ENCODE measurements at regions not wholly inside any gene's neighbourhood (a gene's known extent, or its start where the extent isn't known, plus 50 kb on each side); places are given as distances from the start of the nearest gene placed in this dataset.
A peak's percentile ranks its signal among the peaks of the same experiment; 100 is the strongest.

GRCh38 chr16:61263400-61263799 is 772.8 kb downstream of the CDH8 start:
- TF ChIP-seq STAT1 (IDR thresholded peaks at IDR 0.05; ENCODE audit: unreplicated experiment) (no peak), CREB1 (CRISPR knock-in tag; IDR thresholded peaks at IDR 0.05; ENCODE audit: low read depth) (no peak), ZNF462 (CRISPR knock-in tag; IDR thresholded peaks at IDR 0.05) (0 out of 2 replicates have a peak, but pooled peaks have one; percentile 6), ETS1 (IDR thresholded peaks at IDR 0.05) (no peak), EZH2phosphoT487 (IDR thresholded peaks at IDR 0.05; ENCODE audit: unreplicated experiment) (no peak), REST (IDR thresholded peaks at IDR 0.05; ENCODE audit: unreplicated experiment) (no peak), JUNB (IDR thresholded peaks at IDR 0.05; ENCODE audit: unreplicated experiment) (no peak), EZH2 (IDR thresholded peaks at IDR 0.05; ENCODE audit: low read depth, unreplicated experiment) (no peak)
- TF ChIP-seq, protein P1, sequence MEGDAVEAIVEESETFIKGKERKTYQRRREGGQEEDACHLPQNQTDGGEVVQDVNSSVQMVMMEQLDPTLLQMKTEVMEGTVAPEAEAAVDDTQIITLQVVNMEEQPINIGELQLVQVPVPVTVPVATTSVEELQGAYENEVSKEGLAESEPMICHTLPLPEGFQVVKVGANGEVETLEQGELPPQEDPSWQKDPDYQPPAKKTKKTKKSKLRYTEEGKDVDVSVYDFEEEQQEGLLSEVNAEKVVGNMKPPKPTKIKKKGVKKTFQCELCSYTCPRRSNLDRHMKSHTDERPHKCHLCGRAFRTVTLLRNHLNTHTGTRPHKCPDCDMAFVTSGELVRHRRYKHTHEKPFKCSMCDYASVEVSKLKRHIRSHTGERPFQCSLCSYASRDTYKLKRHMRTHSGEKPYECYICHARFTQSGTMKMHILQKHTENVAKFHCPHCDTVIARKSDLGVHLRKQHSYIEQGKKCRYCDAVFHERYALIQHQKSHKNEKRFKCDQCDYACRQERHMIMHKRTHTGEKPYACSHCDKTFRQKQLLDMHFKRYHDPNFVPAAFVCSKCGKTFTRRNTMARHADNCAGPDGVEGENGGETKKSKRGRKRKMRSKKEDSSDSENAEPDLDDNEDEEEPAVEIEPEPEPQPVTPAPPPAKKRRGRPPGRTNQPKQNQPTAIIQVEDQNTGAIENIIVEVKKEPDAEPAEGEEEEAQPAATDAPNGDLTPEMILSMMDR (conservative IDR thresholded peaks at IDR 0.05; ENCODE audit: low read depth in 2 of 2): no peak
- ATAC-seq: peak; percentile 62
- no peaks in the 10 kb centered on the region for H3K9me2 ChIP-seq (ENCODE audit: insufficient read depth)
- H3K4me3 ChIP-seq: no peak overlapping the region
- Mint-ChIP-seq H3K9me3 (no peaks in the 10 kb centered on the region), H3K4me3 (no peak overlapping the region), H3K27me3 (ENCODE audit: insufficient read depth, low read depth, poor library complexity) (no peaks in the 10 kb centered on the region), H3K27ac (no peak overlapping the region), H3K4me1 (peaks cover 10% of the 10 kb centered on the region; the same call in 2 of the 3 replicates), H3K36me3 (ENCODE audit: low read depth) (no peaks in the 10 kb centered on the region)
- peaks cover 4% of the 10 kb centered on the region; the same call in 1 of the 2 replicates for H3K4me1 ChIP-seq (ENCODE audit: insufficient read depth)
- DNase-seq (ENCODE audit: low spot score): peak; percentile 25
- no peaks in the 10 kb centered on the region for H3K79me2 ChIP-seq (replicated peaks; ENCODE audit: insufficient read depth)
- H3F3A ChIP-seq (replicated peaks; ENCODE audit: low read depth): no peaks in the 10 kb centered on the region
- no peak overlapping the region for H3K27ac ChIP-seq (ENCODE audit: low read depth)
- no peaks in the 10 kb centered on the region for H3K36me3 ChIP-seq (ENCODE audit: insufficient read depth)
- no peak overlapping the region for H3K4me2 ChIP-seq
- no peaks in the 10 kb centered on the region for H3K27me3 ChIP-seq (ENCODE audit: insufficient read depth)
- H2AFZ ChIP-seq: no peak overlapping the region
- H4K20me1 ChIP-seq (replicated peaks; ENCODE audit: insufficient read depth): no peaks in the 10 kb centered on the region
